ENCODE measurements at regions not wholly inside any gene's neighbourhood (a gene's known extent, or its start where the extent isn't known, plus 50 kb on each side); places are given as distances from the start of the nearest gene placed in this dataset.

- Histone ChIP-seq H2BK12ac (ENCODE audit: insufficient read length, low read depth, low read length) (no peak overlapping the region), H3K56ac (ENCODE audit: insufficient read length, low read depth, low read length) (no peak overlapping the region), H3K27me3 (ENCODE audit: insufficient read depth, low read length) (no peaks in the 10 kb centered on the region), H3K4me2 (ENCODE audit: insufficient read depth, insufficient read length, low read length) (no peak overlapping the region), H2BK120ac (ENCODE audit: low read depth, low read length, poor library complexity, severe bottlenecking) (no peak overlapping the region), H3K9ac (ENCODE audit: extremely low read depth, insufficient read length, low read length) (no peak overlapping the region), H3K27ac (ENCODE audit: insufficient read length, low read depth, low read length) (no peak overlapping the region), H3K23ac (ENCODE audit: insufficient read length, low read depth, low read length) (no peak overlapping the region), H3K79me1 (ENCODE audit: insufficient read depth, low read depth, low read length, poor library complexity, severe bottlenecking) (no peaks in the 10 kb centered on the region), H2AFZ (ENCODE audit: low read length) (no peak overlapping the region), H2BK20ac (ENCODE audit: low read depth, low read length, poor library complexity, severe bottlenecking) (no peak overlapping the region), H3K4ac (ENCODE audit: low read depth, low read length) (no peak overlapping the region), H4K5ac (ENCODE audit: insufficient read length, low read depth, low read length) (no peak overlapping the region), H3T11ph (ENCODE audit: low read length) (no peak overlapping the region), H3K14ac (ENCODE audit: insufficient read depth, low read length) (no peak overlapping the region), H3K18ac (ENCODE audit: insufficient read length, low read depth, low read length) (no peak overlapping the region), H4K91ac (ENCODE audit: insufficient read length, low read depth, low read length) (no peak overlapping the region), H4K8ac (replicated peaks; ENCODE audit: insufficient read length, low read depth, low read length) (no peak overlapping the region), H3K23me2 (ENCODE audit: insufficient read length, low read depth, low read length, poor library complexity, severe bottlenecking) (no peaks in the 10 kb centered on the region), H2BK15ac (ENCODE audit: low read depth, low read length) (no peak overlapping the region), H3K79me2 (ENCODE audit: insufficient read depth, low read length) (no peaks in the 10 kb centered on the region), H2AK5ac (ENCODE audit: insufficient read length, low read length) (no peak overlapping the region), H3K9me3 (ENCODE audit: control insufficient read depth, low read depth, low read length) (no peaks in the 10 kb centered on the region), H3K4me1 (ENCODE audit: insufficient read depth, low read length) (no peaks in the 10 kb centered on the region; the same call in 1 of the 2 replicates), H2BK5ac (ENCODE audit: insufficient read length, low read length) (no peak overlapping the region), H4K20me1 (ENCODE audit: control insufficient read depth, insufficient read depth, insufficient read length) (no peaks in the 10 kb centered on the region)
- H3K4me3 Mint-ChIP-seq = no peak overlapping the region
- H3K4me1 Mint-ChIP-seq = peaks cover 17 to 21% of the 10 kb centered on the region in 2 experiments
- DNase-seq = no peak
- peaks cover 3 to 4% of the 10 kb centered on the region in 2 experiments; a peak in 4 of 5 replicates for H3K9me3 Mint-ChIP-seq
- no CpG with 5 or more reads among the region's 4 CpGs for WGBS (ENCODE audit: extremely low coverage, insufficient read length, low lambda C conversion rate)
- no peak for TF ChIP-seq CTCF (conservative IDR thresholded peaks at IDR 0.05)
- no peaks in the 10 kb centered on the region for H3K27me3 Mint-ChIP-seq (ENCODE audit: low read depth)
- peaks cover 0 to 9% (median 2%) of the 10 kb centered on the region in 3 experiments; a peak in 3 of 7 replicates for H3K36me3 Mint-ChIP-seq (ENCODE audit: insufficient read depth in 1 of 3, low read depth in 3 of 3)
- no peak overlapping the region for H3K27ac Mint-ChIP-seq
Observed at GRCh38 chr10:33832124-33832787, 497.8 kb upstream of the NRP1 start.

All from H9 (cell line).